ENCODE measurements at regions not wholly inside any gene's neighbourhood (a gene's known extent, or its start where the extent isn't known, plus 50 kb on each side); places are given as distances from the start of the nearest gene placed in this dataset.
"Not testable (repeated sequence)": the region's sequence is repeated elsewhere in the genome, so short reads cannot be mapped to it uniquely, and the experiment has no call there.

- H3K27ac Mint-ChIP-seq = no peak overlapping the region
- H3K4me3 Mint-ChIP-seq = no peak overlapping the region
- Histone ChIP-seq H3K36me3 (ENCODE audit: control insufficient read depth, insufficient read depth, low read length) (no peaks in the 10 kb centered on the region), H3K27me3 (ENCODE audit: control insufficient read depth, insufficient read depth, low read length) (no peaks in the 10 kb centered on the region), H3K9me3 (ENCODE audit: control insufficient read depth, insufficient read depth, low read length) (no peaks in the 10 kb centered on the region), H3K4me1 (ENCODE audit: control insufficient read depth, insufficient read depth, low read length) (no peaks in the 10 kb centered on the region), H3K4me3 (ENCODE audit: low read length) (no peak overlapping the region), H3K27ac (ENCODE audit: low read length) (no peak overlapping the region)
- intact Hi-C loops (cut with micrococcal nuclease) = loop anchor here (5.0 kb wide), 1 partner anchor 205 kb away; no protein-coding TSS in a partner anchor
- 88% methylated on average over 7 of the region's 7 CpGs for WGBS (ENCODE audit: insufficient coverage)
- TF ChIP-seq CTCF (IDR thresholded peaks at IDR 0.05) = no peak
- DNase-seq (no peak), ATAC-seq (no peak)
- peaks cover 0 to 3% of the 10 kb centered on the region in 2 donors for H3K9me3 Mint-ChIP-seq
- H3K27me3 Mint-ChIP-seq (ENCODE audit: low read depth in 2 of 2) = peaks cover 2 to 6% of the 10 kb centered on the region in 2 donors
- no peaks in the 10 kb centered on the region for H3K36me3 Mint-ChIP-seq
- peaks cover 5 to 18% of the 10 kb centered on the region in 2 donors for H3K4me1 Mint-ChIP-seq
These were observed 456.8 kb upstream of the KLF6 start for GRCh38 chr10:4241724-4242345.

GRCh38 chr10:4240608-4241197 lies 455.7 kb upstream of the KLF6 start:
- no peaks in the 10 kb centered on the region for H3K27me3 ChIP-seq (ENCODE audit: control insufficient read depth, insufficient read depth, low read length)
- Mint-ChIP-seq H3K27me3 (ENCODE audit: low read depth in 2 of 2) (peaks cover 0 to 2% of the 10 kb centered on the region in 2 donors), H3K27ac (no peak overlapping the region), H3K9me3 (peaks cover 0 to 3% of the 10 kb centered on the region in 2 donors), H3K4me3 (no peak overlapping the region), H3K4me1 (peaks cover 4 to 18% of the 10 kb centered on the region in 2 donors), H3K36me3 (no peaks in the 10 kb centered on the region)
- H3K4me3 ChIP-seq (ENCODE audit: low read length) = no peak overlapping the region
- H3K9me3 ChIP-seq (ENCODE audit: control insufficient read depth, insufficient read depth, low read length) = no peaks in the 10 kb centered on the region
- 91% methylated on average over 6 of the region's 7 CpGs for WGBS (ENCODE audit: insufficient coverage)
- TF ChIP-seq CTCF (IDR thresholded peaks at IDR 0.05) = no peak
- H3K4me1 ChIP-seq (ENCODE audit: control insufficient read depth, insufficient read depth, low read length) = peaks cover 3% of the 10 kb centered on the region
- ATAC-seq (no peak), DNase-seq (no peak)
- no peak overlapping the region for H3K27ac ChIP-seq (ENCODE audit: low read length)
- intact Hi-C loops (cut with micrococcal nuclease) = loop anchor here (5.0 kb wide), 1 partner anchor 203 kb away; no protein-coding TSS in a partner anchor
- no peaks in the 10 kb centered on the region for H3K36me3 ChIP-seq (ENCODE audit: control insufficient read depth, insufficient read depth, low read length)

DNA sequence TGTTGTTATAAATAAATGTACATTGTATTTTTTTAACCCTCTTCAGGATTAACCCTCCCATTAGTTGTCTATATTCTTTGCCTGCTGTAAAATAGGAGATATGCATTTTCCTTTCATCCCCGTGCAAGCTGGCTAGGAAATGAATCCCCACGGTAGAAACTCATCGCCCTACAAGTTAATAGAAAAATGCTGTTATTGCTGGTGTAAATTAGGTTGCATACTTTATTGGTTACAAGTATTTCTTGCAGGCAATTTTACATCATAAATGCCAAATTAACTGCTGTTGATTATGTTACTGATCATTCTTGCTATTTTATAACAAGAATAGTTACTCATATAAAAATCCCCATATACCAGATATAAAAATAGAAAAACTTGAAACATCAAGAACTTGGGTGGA lies 454.2 kb upstream of the KLF6 start:
- no peak overlapping the region for H3K27ac Mint-ChIP-seq
- H3K36me3 ChIP-seq (ENCODE audit: control insufficient read depth, insufficient read depth, low read length) = no peaks in the 10 kb centered on the region
- no peaks in the 10 kb centered on the region for H3K27me3 ChIP-seq (ENCODE audit: control insufficient read depth, insufficient read depth, low read length)
- no peak for ATAC-seq
- H3K9me3 ChIP-seq (ENCODE audit: control insufficient read depth, insufficient read depth, low read length) = no peaks in the 10 kb centered on the region
- H3K27ac ChIP-seq (ENCODE audit: low read length) = no peak overlapping the region
- intact Hi-C loops (cut with micrococcal nuclease) = loop anchor here (10.0 kb wide), 1 partner anchor 464 kb away; no protein-coding TSS in a partner anchor
- H3K4me1 ChIP-seq (ENCODE audit: control insufficient read depth, insufficient read depth, low read length) = peaks cover 14% of the 10 kb centered on the region
- 88% methylated on average over 3 of the region's 3 CpGs for WGBS (ENCODE audit: insufficient coverage)
- no peak for TF ChIP-seq CTCF (IDR thresholded peaks at IDR 0.05)
- peaks cover 0 to 2% of the 10 kb centered on the region in 2 donors for H3K27me3 Mint-ChIP-seq (ENCODE audit: low read depth in 2 of 2)
- no peaks in the 10 kb centered on the region for H3K36me3 Mint-ChIP-seq
- no peaks in the 10 kb centered on the region for H3K9me3 Mint-ChIP-seq
- H3K4me3 Mint-ChIP-seq = no peak overlapping the region
- peaks cover 18 to 31% of the 10 kb centered on the region in 2 donors for H3K4me1 Mint-ChIP-seq
- no peak for DNase-seq
- no peak overlapping the region for H3K4me3 ChIP-seq (ENCODE audit: low read length)

DNA sequence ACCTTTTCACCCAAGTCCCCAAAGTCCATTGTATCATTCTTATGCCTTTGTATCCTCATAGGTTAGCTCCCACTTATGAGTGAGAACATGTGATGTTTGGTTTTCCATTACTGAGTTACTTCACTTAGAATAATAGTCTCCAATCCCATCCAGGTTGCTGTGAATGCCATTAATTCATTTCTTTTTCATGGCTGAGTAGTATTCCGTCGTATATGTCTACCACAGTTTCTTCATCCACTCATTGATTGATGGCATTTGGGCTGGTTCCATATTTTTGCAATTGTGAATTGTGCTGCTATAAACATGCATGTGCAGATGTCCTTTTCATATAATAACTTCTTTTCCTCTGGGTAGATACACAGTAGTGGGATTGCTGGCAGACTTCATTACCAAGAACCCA lies 451.9 kb upstream of the KLF6 start:
- intact Hi-C loops (cut with micrococcal nuclease) = loop anchor here (10.0 kb wide), 1 partner anchor 462 kb away; no protein-coding TSS in a partner anchor
- H3K36me3 ChIP-seq (ENCODE audit: control insufficient read depth, insufficient read depth, low read length); H3K27me3 Mint-ChIP-seq (ENCODE audit: low read depth in 2 of 2); H3K36me3 Mint-ChIP-seq; H3K4me3 Mint-ChIP-seq; H3K27ac Mint-ChIP-seq; H3K4me3 ChIP-seq (ENCODE audit: low read length); H3K9me3 Mint-ChIP-seq; H3K27ac ChIP-seq (ENCODE audit: low read length); H3K9me3 ChIP-seq (ENCODE audit: control insufficient read depth, insufficient read depth, low read length); ATAC-seq; H3K27me3 ChIP-seq (ENCODE audit: control insufficient read depth, insufficient read depth, low read length); DNase-seq: not testable (repeated sequence)
- peaks cover 25 to 30% of the 10 kb centered on the region in 2 donors for H3K4me1 Mint-ChIP-seq
- peaks cover 14% of the 10 kb centered on the region for H3K4me1 ChIP-seq (ENCODE audit: control insufficient read depth, insufficient read depth, low read length)
- 92% methylated on average over 2 of the region's 2 CpGs for WGBS (ENCODE audit: insufficient coverage)

Data from natural killer cell (primary cell).